Gastroesophageal sphincter (tissue), 4 donors: ENCODE measurements at regions not wholly inside any gene's neighbourhood (a gene's known extent, or its start where the extent isn't known, plus 50 kb on each side); places are given as distances from the start of the nearest gene placed in this dataset.
"Not testable (repeated sequence)": the region's sequence is repeated elsewhere in the genome, so short reads cannot be mapped to it uniquely, and the experiment has no call there.

Experiments used
- ATAC-seq: fragments of 150-250 bp; one replicate; pipeline ENCODE4 v1.9.1; 2016; ENCODE audit warnings: mild to moderate bottlenecking, moderate library complexity
- H3K27ac ChIP-seq, 4 donors: fragments of 200-600 bp; sonication (generic) in 3 of 4; 1 replicate in 3 of 4; 2 replicates in 1 of 4; pipeline ENCODE4 v1.5.1; 2016 to 2019
- H3K27me3 ChIP-seq: fragments of 200-600 bp; sonication (generic); one replicate; pipeline ENCODE4 v1.5.1; 2019
- H3K36me3 ChIP-seq, 2 donors: fragments of 200-600 bp; sonication (generic); one replicate each; pipeline ENCODE4 v1.5.1; 2019; ENCODE audit warnings: control low read depth in 1 of 2
- H3K4me1 ChIP-seq, 3 donors: fragments of 200-600 bp; sonication (generic); 1 replicate in 2 of 3; 2 replicates in 1 of 3; pipeline ENCODE4 v1.5.1; 2016 to 2019; ENCODE audit warnings: control low read depth in 2 of 3
- H3K4me3 ChIP-seq, 2 donors: fragments of 200-600 bp; sonication (generic); one replicate each; pipeline ENCODE4 v1.5.1; 2019; ENCODE audit warnings: mild to moderate bottlenecking in 1 of 2, moderate library complexity in 1 of 2
- H3K9me3 ChIP-seq, 3 donors: fragments of 200-600 bp; sonication (generic); one replicate each; pipeline ENCODE4 v1.5.1; 2017 to 2019; ENCODE audit warnings: control low read depth in 2 of 3
- EP300 ChIP-seq: sonication (generic); formaldehyde crosslinking; IDR thresholded peaks from one replicate; pipeline ENCODE4 v1.6.1; 2017; ENCODE audit warnings: antibody characterized with exemption, mild to moderate bottlenecking
- POLR2A ChIP-seq, 2 donors: fragments of 450-650 bp; IDR thresholded peaks; one replicate each; pipeline ENCODE4 v1.6.1; 2017; ENCODE audit warnings: antibody characterized with exemption in 2 of 2, mild to moderate bottlenecking in 2 of 2, moderate library complexity in 1 of 2
- POLR2AphosphoS5 ChIP-seq: sonication (generic); formaldehyde crosslinking; IDR thresholded peaks from one replicate; pipeline ENCODE4 v1.6.1; 2017; ENCODE audit warnings: antibody characterized with exemption
- WGBS, 2 donors: methylation state at CpG; one replicate each; pipeline ENCODE4 v1.1.5; 2018; ENCODE audit warnings: low coverage in 1 of 2; 5-methylcytosine and 5-hydroxymethylcytosine counted together
- TF ChIP-seq, protein P1 (sequence below), 4 experiments: fragments of 200-600 bp in 2 of 4; fragments of 450-650 bp in 2 of 4; sonication (generic) in 1 of 4; IDR thresholded peaks; one replicate each; pipeline ENCODE4 v1.5.1; 2017 to 2019; ENCODE audit warnings: antibody characterized with exemption in 4 of 4, mild to moderate bottlenecking in 2 of 4, moderate library complexity in 2 of 4

DNA sequence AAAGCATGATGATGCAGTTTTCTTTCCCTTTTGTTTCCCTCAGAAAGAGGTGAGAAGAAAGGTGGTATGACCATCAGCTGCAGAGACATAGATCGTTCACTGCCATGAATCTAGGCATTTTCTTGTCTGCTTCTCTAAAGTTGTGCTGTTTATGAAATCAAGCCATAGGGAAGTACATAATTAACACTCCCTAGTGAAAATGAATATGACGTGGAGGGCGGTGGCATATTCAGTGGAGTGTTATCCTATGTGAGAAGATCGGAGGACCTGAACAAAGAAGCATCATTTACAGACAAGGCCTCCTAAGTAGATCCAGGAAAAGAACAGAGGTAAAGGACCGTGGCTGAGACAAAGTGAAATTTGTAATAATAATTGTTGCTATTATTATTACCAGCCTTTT is 509.0 kb upstream of the SLC39A10 start:
- H3K4me3 ChIP-seq, result no peak overlapping the region
- 79 to 100% methylated on average over 2 to 5 of the region's 5 CpGs for WGBS, 2 donors
- H3K36me3 ChIP-seq, result no peaks in the 10 kb centered on the region
- no peak overlapping the region for H3K27ac ChIP-seq
- no peak for ATAC-seq
- no peaks in the 10 kb centered on the region for H3K27me3 ChIP-seq
- H3K4me1 ChIP-seq, result no peaks in the 10 kb centered on the region
- TF ChIP-seq, protein P1, sequence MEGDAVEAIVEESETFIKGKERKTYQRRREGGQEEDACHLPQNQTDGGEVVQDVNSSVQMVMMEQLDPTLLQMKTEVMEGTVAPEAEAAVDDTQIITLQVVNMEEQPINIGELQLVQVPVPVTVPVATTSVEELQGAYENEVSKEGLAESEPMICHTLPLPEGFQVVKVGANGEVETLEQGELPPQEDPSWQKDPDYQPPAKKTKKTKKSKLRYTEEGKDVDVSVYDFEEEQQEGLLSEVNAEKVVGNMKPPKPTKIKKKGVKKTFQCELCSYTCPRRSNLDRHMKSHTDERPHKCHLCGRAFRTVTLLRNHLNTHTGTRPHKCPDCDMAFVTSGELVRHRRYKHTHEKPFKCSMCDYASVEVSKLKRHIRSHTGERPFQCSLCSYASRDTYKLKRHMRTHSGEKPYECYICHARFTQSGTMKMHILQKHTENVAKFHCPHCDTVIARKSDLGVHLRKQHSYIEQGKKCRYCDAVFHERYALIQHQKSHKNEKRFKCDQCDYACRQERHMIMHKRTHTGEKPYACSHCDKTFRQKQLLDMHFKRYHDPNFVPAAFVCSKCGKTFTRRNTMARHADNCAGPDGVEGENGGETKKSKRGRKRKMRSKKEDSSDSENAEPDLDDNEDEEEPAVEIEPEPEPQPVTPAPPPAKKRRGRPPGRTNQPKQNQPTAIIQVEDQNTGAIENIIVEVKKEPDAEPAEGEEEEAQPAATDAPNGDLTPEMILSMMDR (IDR thresholded peaks at IDR 0.05), result no peak
- TF ChIP-seq EP300, result no peak
- no peak for TF ChIP-seq POLR2AphosphoS5
- TF ChIP-seq POLR2A (IDR thresholded peaks at IDR 0.05), result no peak
- peaks cover 0 to 3% (median 0%) of the 10 kb centered on the region in 3 donors for H3K9me3 ChIP-seq

DNA sequence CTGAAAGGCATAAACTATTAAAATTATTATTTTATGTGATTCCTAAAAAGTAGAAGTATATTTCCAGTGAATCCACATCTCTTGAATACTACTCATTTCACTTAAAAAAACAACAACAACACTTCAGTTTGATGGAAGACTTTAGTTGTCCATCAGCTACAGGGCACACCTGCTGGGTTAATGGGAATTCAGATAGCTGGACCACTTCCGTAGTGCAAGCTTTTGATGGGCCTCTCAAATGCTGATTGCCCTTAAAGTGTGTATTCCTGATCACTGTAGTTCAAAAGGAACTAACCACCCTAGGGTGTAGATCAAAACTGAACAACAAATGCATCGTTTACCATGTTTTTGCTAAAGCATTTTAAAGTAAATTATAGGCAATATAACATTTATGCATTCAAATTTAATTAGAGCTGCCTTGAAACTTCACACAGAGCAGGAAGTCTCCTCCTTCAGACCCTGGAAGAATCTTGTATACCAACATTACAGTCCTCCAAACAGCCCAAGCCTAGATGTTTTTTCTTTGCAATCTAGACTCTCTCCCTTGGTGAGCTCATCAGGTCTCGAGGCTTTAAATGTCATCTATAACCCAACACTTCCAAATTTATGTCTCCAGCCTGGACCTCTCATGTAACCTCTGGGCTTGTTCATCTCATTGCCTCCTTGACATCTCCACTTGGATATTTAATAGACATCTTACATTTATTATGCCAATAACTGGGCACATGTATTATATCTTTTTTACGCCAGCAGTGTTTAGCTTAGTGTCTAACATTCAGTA is 510.1 kb upstream of the SLC39A10 start:
- Histone ChIP-seq H3K4me3 (no peak overlapping the region), H3K9me3 (peaks cover 0 to 5% (median 0%) of the 10 kb centered on the region in 3 donors), H3K36me3 (no peaks in the 10 kb centered on the region), H3K27me3 (no peaks in the 10 kb centered on the region), H3K4me1 (no peaks in the 10 kb centered on the region), H3K27ac (no peak overlapping the region)
- TF ChIP-seq, protein P1 (IDR thresholded peaks at IDR 0.05), result no peak
- TF ChIP-seq EP300 (no peak), POLR2A (IDR thresholded peaks at IDR 0.05) (no peak), POLR2AphosphoS5 (no peak)
- ATAC-seq, result no peak
- WGBS, 2 donors, result 69 to 85% methylated on average over 3 to 4 of the region's 4 CpGs

DNA sequence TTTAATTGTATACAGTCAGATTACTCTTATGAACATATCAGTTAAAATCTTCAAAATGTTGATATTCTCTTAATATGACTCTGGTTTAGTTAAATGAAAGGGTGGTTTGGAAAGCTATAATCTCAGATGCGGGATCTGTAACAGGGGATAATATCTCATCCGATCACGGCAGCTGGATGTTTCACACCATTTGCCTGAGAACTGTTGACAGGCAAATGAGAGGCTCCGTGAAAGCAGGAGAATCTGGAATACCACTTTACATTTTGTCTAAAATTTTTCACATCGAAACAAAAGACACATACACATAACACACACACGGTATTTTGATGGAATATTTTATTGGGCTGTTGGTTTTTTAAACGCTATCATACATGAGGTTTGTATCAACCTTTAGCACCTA is 518.6 kb upstream of the SLC39A10 start:
- TF ChIP-seq POLR2AphosphoS5 (no peak), POLR2A (IDR thresholded peaks at IDR 0.05) (no peak), EP300 (no peak)
- TF ChIP-seq, protein P1 (IDR thresholded peaks at IDR 0.05), result no peak
- no peak overlapping the region for H3K27ac ChIP-seq
- peaks cover 0 to 5% (median 0%) of the 10 kb centered on the region in 3 donors for H3K9me3 ChIP-seq
- H3K36me3 ChIP-seq, result no peaks in the 10 kb centered on the region
- ATAC-seq, result no peak
- no peaks in the 10 kb centered on the region for H3K27me3 ChIP-seq
- no peak overlapping the region for H3K4me3 ChIP-seq
- no peaks in the 10 kb centered on the region for H3K4me1 ChIP-seq
- WGBS, 2 donors, result 77 to 86% methylated on average over 7 of the region's 7 CpGs

DNA sequence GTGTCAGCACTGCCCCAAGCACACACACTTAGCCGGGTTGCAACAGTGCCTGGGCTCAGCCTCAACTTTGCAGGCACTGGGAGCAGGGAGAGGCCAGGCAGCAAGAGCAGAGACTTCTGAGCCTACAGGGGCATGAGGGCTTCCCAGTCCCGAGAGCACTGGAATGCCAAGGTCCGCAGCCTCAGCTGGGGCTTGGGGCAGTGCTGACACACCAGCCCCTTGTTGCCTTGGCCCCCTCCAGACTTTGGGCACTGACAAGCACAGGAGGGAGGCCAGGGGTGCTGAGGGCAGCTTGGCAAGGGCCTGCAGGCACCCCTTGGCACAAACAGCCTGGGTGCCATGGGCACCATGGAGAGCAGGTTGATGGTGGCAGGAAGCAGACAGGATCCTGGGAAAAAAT is 531.1 kb upstream of the SLC39A10 start:
- not testable (repeated sequence) for H3K9me3 ChIP-seq, H3K27ac ChIP-seq, H3K4me3 ChIP-seq, H3K36me3 ChIP-seq, H3K4me1 ChIP-seq, H3K27me3 ChIP-seq
- ATAC-seq, result peak; percentile 31
- no CpG with 5 or more reads among the region's 3 CpGs for WGBS, 2 donors

DNA sequence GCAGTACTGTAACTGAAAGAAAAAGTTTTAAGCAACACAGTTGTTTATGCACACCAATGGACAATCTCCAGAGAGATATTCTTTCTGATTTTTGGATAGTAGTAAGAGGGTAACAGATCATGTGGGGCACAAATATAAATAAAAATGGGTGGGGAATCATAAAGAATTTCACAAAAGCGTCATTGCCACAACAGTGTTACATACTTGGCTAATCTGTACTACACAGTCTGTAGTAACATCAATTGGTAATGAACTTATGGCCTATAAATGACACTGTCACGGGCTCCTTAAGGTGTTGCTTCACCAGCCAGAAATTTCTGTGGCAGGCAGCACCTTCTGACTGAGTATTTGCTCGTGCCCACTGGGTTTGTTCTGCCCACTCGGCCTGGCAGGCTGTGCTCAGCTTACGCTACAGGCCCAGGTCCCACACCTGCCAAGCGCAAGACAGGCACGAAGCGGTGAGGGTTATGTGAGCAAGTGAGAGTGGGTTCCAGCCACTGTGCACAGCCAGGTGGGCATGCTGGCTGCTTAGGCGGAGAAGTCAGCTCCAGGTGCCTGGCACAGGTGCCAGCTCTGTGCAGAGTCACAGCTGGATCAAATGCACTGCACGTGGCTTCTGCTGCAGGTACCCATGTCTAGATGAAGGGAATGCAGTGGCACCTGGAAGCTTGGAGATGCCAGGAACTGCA is 532.5 kb upstream of the SLC39A10 start:
- TF ChIP-seq EP300, result no peak
- TF ChIP-seq, protein P1 (IDR thresholded peaks at IDR 0.05), result no peak
- TF ChIP-seq POLR2A (IDR thresholded peaks at IDR 0.05), result no peak
- TF ChIP-seq POLR2AphosphoS5, result no peak
- Histone ChIP-seq H3K4me3 (no peak overlapping the region), H3K27ac (no peak overlapping the region), H3K36me3 (no peaks in the 10 kb centered on the region), H3K9me3 (no peaks in the 10 kb centered on the region), H3K4me1 (no peaks in the 10 kb centered on the region), H3K27me3 (no peaks in the 10 kb centered on the region)
- WGBS, 2 donors, result 69 to 83% methylated on average over 2 to 3 of the region's 10 CpGs
- ATAC-seq, result no peak
